NCI-H146 (cell line): ENCODE measurements at regions not wholly inside any gene's neighbourhood (a gene's known extent, or its start where the extent isn't known, plus 50 kb on each side); places are given as distances from the start of the nearest gene placed in this dataset.
"Not testable (repeated sequence)": the region's sequence is repeated elsewhere in the genome, so short reads cannot be mapped to it uniquely, and the experiment has no call there.

ENCODE experiments used
- DNase-seq: peaks from one replicate; lab custom pipeline; 2025; lab: John Stamatoyannopoulos, UW

- no peak for DNase-seq
Observed at GRCh38 chr2:89797320-89798038, 1106.0 kb downstream of the RPIA start.

DNA sequence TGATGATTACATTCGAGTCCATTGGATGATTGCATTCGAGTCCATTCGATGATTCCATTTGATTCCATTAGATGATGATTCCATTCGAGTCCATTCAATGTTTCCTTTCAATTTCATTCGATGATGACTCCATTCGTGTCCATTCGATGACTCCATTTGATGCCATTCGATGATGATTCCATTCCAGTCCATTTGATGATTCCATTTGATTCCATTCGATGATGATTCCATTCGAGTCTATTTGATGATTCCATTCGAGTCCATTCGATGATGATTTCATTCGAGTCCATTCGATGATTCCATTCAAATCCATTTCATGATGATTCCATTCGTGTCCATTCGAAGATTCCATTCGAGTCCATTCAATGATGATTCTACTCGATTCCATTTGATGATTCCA is 1109.7 kb downstream of the RPIA start:
- not testable (repeated sequence) for DNase-seq

DNA sequence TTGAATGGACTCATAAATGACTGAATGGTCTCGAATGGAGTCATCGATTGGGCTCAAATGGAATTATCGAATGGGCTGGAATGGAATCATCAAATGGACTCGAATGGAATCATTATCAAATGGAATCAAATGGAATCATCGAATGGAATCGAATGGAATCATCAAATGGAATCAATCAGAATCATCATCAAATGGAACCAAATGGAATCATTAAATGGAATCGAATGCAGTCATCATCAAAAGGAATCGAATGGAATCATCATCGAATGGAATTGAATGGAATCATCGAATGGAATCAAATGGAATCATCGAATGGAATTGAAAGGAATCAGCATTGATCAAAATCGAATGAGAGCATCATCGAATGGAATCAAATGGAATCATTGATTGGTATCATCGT is 1114.9 kb downstream of the RPIA start:
- DNase-seq, result not testable (repeated sequence)

DNA sequence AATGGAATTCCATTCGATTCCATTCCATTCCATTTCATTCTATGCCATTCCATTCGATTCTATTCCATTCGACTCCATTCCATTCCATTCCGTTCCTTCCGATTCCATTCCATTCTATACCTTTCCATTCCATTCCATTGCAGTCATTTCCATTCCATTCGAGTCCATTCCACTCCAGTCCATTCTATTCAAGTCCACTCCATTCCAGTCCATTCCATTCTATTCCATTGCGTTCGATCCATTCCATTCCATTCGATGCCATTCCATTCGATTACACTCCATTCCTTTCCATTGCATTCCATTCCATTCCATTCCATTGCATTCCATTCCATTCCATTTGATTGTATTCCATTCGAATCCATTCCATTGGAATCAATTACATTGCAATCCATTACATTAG is 1119.8 kb downstream of the RPIA start:
- DNase-seq, result no peak

- DNase-seq, result not testable (repeated sequence)
Observed at GRCh38 chr2:89811910-89812309, 1120.4 kb downstream of the RPIA start.

DNA sequence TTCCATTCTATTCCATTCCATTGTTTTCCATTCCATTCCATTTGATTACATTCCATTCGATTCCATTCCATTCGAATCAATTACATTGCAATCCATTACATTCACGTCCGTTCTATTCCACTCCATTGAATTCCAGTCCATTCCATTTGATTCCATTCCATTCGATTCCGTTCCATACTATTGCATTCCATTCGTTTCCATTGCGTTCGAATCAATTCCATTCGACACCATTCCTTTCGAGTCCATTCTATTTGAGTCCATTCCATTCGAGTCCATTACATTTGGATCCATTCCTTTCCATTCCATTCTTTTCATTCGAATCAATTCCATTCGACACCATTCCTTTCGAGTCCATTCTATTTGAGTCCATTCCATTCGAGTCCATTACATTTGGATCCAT is 1122.9 kb downstream of the RPIA start:
- not testable (repeated sequence) for DNase-seq

DNA sequence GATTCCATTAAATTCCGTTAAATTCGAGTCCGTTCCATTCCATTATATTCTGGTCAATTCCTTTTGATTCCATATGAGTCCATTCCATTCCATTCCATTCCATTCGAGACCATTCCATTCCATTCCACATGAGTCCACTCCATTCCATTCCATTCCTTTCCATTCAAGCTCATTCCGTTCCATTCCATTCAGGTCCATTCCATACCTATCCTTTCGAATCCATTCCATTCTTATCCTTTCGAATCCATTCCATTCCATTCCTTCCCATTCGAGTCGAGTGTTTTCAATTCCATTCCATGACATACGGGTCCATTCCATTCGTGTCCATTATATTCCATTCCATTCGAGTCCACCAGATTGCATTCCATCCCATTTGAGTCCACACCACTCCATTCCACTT is 1127.4 kb downstream of the RPIA start:
- no peak for DNase-seq

GRCh38 chr2:89819809-89820208 is 1128.3 kb downstream of the RPIA start:
- DNase-seq, result no peak

DNA sequence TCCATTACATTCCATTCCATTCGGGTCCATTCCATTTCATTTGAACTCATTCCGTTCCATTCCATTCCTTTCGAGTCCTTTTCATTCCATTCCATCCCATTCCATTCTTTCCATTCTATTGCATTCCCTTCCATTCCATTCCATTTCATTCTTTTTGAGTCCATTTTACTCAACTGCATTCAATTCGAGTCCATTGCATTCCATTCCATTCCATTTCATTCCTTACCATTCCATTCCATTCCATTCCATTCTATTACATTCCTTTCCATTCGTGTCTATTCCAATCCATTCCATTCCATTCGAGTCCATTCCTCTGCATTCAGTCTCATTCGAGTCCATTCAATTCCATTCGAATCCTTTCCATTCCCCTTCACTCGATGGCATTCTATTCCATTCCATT is 1128.8 kb downstream of the RPIA start:
- DNase-seq, result no peak

GRCh38 chr2:89821455-89821945 is 1130.0 kb downstream of the RPIA start:
- no peak for DNase-seq

- DNase-seq, result not testable (repeated sequence)
Observed at GRCh38 chr2:89822342-89822741, 1130.9 kb downstream of the RPIA start.

DNA sequence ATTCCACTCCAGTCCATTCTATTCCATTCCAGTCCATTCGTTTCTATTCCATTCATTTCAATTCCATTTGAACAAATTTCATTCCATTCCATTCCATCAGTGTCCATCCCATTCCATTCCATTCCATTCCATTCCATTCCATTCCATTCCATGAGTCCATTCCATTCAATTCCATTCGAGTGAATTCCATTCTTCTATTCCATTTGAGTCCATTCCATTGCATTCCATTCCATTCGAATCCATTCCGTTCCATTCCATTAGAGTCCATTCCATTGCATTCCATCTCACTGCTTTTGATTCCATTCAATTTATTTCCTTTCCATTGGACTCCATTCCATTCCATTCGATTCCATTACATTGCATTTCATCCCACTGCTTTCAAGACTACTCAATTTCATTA is 1132.1 kb downstream of the RPIA start:
- DNase-seq, result no peak

DNA sequence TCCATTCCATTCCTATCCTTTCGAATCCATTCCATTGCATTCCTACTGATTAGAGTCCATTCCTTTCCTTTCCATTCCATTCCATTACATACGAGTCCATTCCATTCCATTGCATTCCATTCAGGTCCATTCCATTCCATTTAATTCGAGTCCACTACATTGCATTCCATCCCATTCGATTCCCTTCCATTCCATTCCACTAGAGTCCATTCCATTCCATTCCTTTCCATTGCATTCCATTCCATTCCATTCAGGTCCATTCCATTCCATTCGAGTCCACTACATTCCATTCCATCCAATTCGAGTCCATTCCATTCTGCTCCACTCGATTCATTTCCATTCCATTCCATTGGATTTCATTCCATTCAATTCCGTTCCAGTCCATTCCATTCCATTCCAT is 1133.6 kb downstream of the RPIA start:
- no peak for DNase-seq

DNA sequence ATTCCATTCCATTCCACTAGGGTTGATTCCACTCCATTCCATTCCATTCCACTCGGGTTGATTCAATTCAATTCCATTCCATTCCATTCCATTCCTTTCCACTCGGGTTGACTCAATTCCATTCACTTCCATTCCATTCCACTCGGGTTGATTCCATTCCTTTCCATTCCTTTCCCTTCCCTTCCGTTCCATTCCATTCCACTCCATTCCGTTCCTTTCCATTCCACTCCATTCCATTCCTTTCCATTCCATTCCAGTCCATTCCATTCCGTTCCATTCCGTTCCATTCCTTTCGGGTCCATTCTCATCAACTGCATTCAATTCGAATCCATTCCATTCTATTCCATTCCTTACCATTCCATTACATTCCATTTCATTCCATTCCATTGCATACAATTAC is 1135.3 kb downstream of the RPIA start:
- DNase-seq, result not testable (repeated sequence)

GRCh38 chr2:89827829-89828228 is 1136.4 kb downstream of the RPIA start:
- not testable (repeated sequence) for DNase-seq

DNA sequence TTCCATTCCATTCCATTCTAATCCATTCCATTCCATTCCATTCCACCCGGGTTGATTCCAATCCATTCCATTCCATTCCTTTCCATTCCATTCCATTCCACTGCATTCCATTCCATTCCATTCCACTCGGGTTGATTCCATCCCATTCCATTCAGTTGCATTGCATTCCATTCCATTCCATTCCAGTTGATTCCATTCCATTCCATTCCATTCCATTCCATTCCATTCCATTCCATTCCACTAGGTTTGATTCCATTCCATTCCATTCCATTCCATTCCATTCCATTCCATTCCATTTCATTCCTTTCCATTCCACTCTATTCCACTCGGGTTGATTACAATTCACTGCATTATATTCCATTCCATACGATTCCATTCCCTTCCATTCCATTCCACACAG is 1136.9 kb downstream of the RPIA start:
- DNase-seq, result not testable (repeated sequence)

- not testable (repeated sequence) for DNase-seq
Observed at GRCh38 chr2:89828961-89829631, 1137.6 kb downstream of the RPIA start.

DNA sequence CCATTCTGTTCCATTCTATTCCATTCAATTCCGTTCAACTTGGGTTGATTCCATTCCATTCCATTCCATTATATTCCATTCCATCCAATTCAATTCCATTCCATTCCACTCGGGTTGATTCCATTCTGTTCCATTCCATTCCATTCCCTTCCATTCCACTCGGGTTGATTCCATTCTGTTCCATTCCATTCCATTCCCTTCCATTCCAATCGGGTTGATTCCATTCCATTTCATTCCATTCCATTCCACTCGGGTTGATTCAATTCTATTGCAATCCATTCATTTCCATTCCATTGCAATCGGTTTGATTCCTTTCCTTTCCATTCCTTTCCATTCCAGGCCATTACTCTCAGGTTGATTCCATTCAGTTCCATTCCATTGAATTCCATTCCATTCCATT is 1138.4 kb downstream of the RPIA start:
- no peak for DNase-seq

- not testable (repeated sequence) for DNase-seq
Observed at GRCh38 chr2:89830341-89831218, 1139.1 kb downstream of the RPIA start.

- no peak for DNase-seq
Observed at GRCh38 chr2:89831641-89832498, 1140.4 kb downstream of the RPIA start.

- no peak for DNase-seq
Observed at GRCh38 chr2:89833116-89833779, 1141.8 kb downstream of the RPIA start.
